H1 (cell line): ENCODE measurements at regions not wholly inside any gene's neighbourhood (a gene's known extent, or its start where the extent isn't known, plus 50 kb on each side); places are given as distances from the start of the nearest gene placed in this dataset.

Experiments used
- CTCF ChIA-PET: fragments of 300-600 bp; sonication (Branson Sonifier 250); formaldehyde crosslinking; loops from one replicate; lab custom pipeline; 2021; ENCODE audit not compliant: partially characterized antibody; lab: Charles Lee
- POLR2A ChIA-PET: fragments of 300-600 bp; sonication (Branson Sonifier 250); formaldehyde crosslinking; loops from one replicate; lab custom pipeline; 2021; ENCODE audit warnings: inconsistent platforms; ENCODE audit not compliant: partially characterized antibody; lab: Charles Lee
- DNase-seq, 2 experiments: peaks; one replicate each; pipeline versions ENCODE4 v3.0.0 to v3.0.0-alpha.2; 2010 to 2022; ENCODE audit warnings: low spot score in 2 of 2, low read depth in 1 of 2, mixed read lengths in 1 of 2
- FAIRE-seq: peaks from 2 replicates; lab custom pipeline; 2011; peaks lifted over from hg19 to GRCh38; lab: Jason Lieb, UNC
- H2AFZ ChIP-seq: 2 replicates; pipeline ENCODE4 v1.8.1; 2012; ENCODE audit warnings: low read length, inconsistent platforms
- H2AK5ac ChIP-seq: 2 replicates; pipeline ENCODE4 v1.6.1; 2013; ENCODE audit warnings: low read depth, low read length
- H2BK120ac ChIP-seq: replicated peaks from 2 replicates; pipeline ENCODE3; 2013; ENCODE audit warnings: low read depth, low read length, inconsistent platforms
- H2BK12ac ChIP-seq: 2 replicates; pipeline ENCODE4 v1.6.1; 2013; ENCODE audit warnings: low read depth, low read length
- H2BK15ac ChIP-seq: 2 replicates; pipeline ENCODE4 v1.6.1; 2013; ENCODE audit warnings: low read length
- H2BK20ac ChIP-seq: 2 replicates; pipeline ENCODE4 v1.6.1; 2013; ENCODE audit warnings: low read length
- H2BK5ac ChIP-seq: 2 replicates; pipeline ENCODE4 v1.6.1; 2013; ENCODE audit warnings: low read depth, low read length
- H3K14ac ChIP-seq: 2 replicates; pipeline ENCODE4 v1.6.1; 2013; ENCODE audit warnings: inconsistent platforms; ENCODE audit not compliant: insufficient read length
- H3K18ac ChIP-seq: 2 replicates; pipeline ENCODE4 v1.6.1; 2013; ENCODE audit warnings: low read length; ENCODE audit errors: extremely low read depth
- H3K23ac ChIP-seq: 2 replicates; pipeline ENCODE4 v1.6.1; 2013; ENCODE audit warnings: inconsistent platforms; ENCODE audit not compliant: insufficient read length
- H3K23me2 ChIP-seq: 2 replicates; pipeline ENCODE4 v1.6.1; 2013; ENCODE audit warnings: low read depth, low read length
- H3K27ac ChIP-seq: 2 replicates; pipeline ENCODE4 v1.6.1; 2011; ENCODE audit warnings: low read depth, low read length, inconsistent platforms
- H3K27me3 ChIP-seq, 4 experiments: replicated peaks in 1 of 4; 1 replicate in 1 of 4; 2 replicates in 3 of 4; pipeline versions ENCODE4 v1.6.1 to v1.8.1; 2011 to 2013; ENCODE audit warnings: low read length in 3 of 4, mild to moderate bottlenecking in 3 of 4, inconsistent platforms in 2 of 4, mixed read lengths in 2 of 4, moderate library complexity in 1 of 4; ENCODE audit not compliant: control insufficient read depth in 3 of 4, insufficient read depth in 3 of 4; ENCODE audit errors: extremely low read depth in 1 of 4
- H3K36me3 ChIP-seq, 4 experiments: 2 replicates each; pipeline versions ENCODE4 v1.6.1 to v1.8.1; 2011 to 2013; ENCODE audit warnings: mild to moderate bottlenecking in 4 of 4, low read length in 3 of 4, moderate library complexity in 2 of 4, control low read depth in 1 of 4, inconsistent platforms in 1 of 4; ENCODE audit not compliant: insufficient read depth in 4 of 4, control insufficient read depth in 2 of 4
- H3K4ac ChIP-seq: replicated peaks from 2 replicates; pipeline ENCODE3; 2013; ENCODE audit warnings: low read length, low read depth, mixed read lengths, inconsistent platforms; ENCODE audit not compliant: insufficient read length
- H3K4me1 ChIP-seq, 4 experiments: replicated peaks in 1 of 4; 1 replicate in 1 of 4; 2 replicates in 3 of 4; pipeline versions ENCODE4 v1.6.1 to v1.8.1; 2011 to 2013; ENCODE audit warnings: low read length in 3 of 4, inconsistent platforms in 2 of 4, mixed read lengths in 1 of 4; ENCODE audit not compliant: insufficient read depth in 4 of 4, control insufficient read depth in 3 of 4
- H3K4me2 ChIP-seq, 2 experiments: 2 replicates each; pipeline versions ENCODE4 v1.6.1 to v1.8.1; 2011 to 2013; ENCODE audit warnings: low read depth in 2 of 2, low read length in 2 of 2, control low read depth in 1 of 2, inconsistent platforms in 1 of 2, mild to moderate bottlenecking in 1 of 2; ENCODE audit not compliant: insufficient read depth in 1 of 2
- H3K4me3 ChIP-seq, 4 experiments: fragments of 200-600, 300-600 bp in 1 of 4; sonication (generic), shearing (Covaris generic), sonication (Bioruptor Twin) in 1 of 4; 2 replicates each; pipeline versions ENCODE4 v1.5.1 to v1.8.1; 2011 to 2016; ENCODE audit warnings: low read length in 4 of 4, low read depth in 3 of 4, control low read depth in 2 of 4, inconsistent platforms in 2 of 4, mild to moderate bottlenecking in 2 of 4, mixed read lengths in 1 of 4, moderate library complexity in 1 of 4; ENCODE audit not compliant: insufficient read depth in 2 of 4; ENCODE audit errors: extremely low read depth in 1 of 4
- H3K56ac ChIP-seq: replicated peaks from 2 replicates; pipeline ENCODE3; 2013; ENCODE audit warnings: low read depth, mild to moderate bottlenecking, mixed read lengths, low read length, inconsistent platforms; ENCODE audit not compliant: insufficient read length
- H3K79me1 ChIP-seq: 2 replicates; pipeline ENCODE4 v1.6.1; 2013; ENCODE audit warnings: low read depth, low read length, control low read depth
- H3K79me2 ChIP-seq, 2 experiments: 2 replicates each; pipeline versions ENCODE4 v1.6.1 to v1.8.1; 2012 to 2013; ENCODE audit warnings: low read length in 2 of 2, mild to moderate bottlenecking in 2 of 2, inconsistent platforms in 1 of 2; ENCODE audit not compliant: insufficient read depth in 2 of 2, control insufficient read depth in 1 of 2
- H3K9ac ChIP-seq, 4 experiments: replicated peaks in 1 of 4; 1 replicate in 1 of 4; 2 replicates in 3 of 4; pipeline versions ENCODE4 v1.6.1 to v1.8.1; 2011 to 2013; ENCODE audit warnings: low read depth in 3 of 4, low read length in 3 of 4, control low read depth in 2 of 4, mild to moderate bottlenecking in 2 of 4, moderate library complexity in 2 of 4, inconsistent platforms in 1 of 4; ENCODE audit errors: extremely low read depth in 1 of 4
- H3K9me3 ChIP-seq, 2 experiments: 2 replicates each; pipeline versions ENCODE4 v1.6.1 to v1.8.1; 2012 to 2013; ENCODE audit warnings: mild to moderate bottlenecking in 2 of 2, moderate library complexity in 2 of 2, control low read depth in 1 of 2, inconsistent platforms in 1 of 2, low read depth in 1 of 2, low read length in 1 of 2, mixed read lengths in 1 of 2; ENCODE audit not compliant: insufficient read depth in 2 of 2
- H4K20me1 ChIP-seq, 2 experiments: replicated peaks in 1 of 2; 2 replicates each; pipeline versions ENCODE3 to v1.8.1; 2011 to 2013; ENCODE audit warnings: inconsistent platforms in 2 of 2, low read length in 2 of 2, mild to moderate bottlenecking in 1 of 2; ENCODE audit not compliant: insufficient read depth in 2 of 2, control insufficient read depth in 1 of 2
- H4K5ac ChIP-seq: 2 replicates; pipeline ENCODE4 v1.6.1; 2013; ENCODE audit warnings: low read length, low read depth, mixed read lengths, inconsistent platforms; ENCODE audit not compliant: insufficient read length
- H4K8ac ChIP-seq: 2 replicates; pipeline ENCODE4 v1.8.0; 2013; ENCODE audit warnings: mild to moderate bottlenecking, moderate library complexity, low read length, inconsistent platforms; ENCODE audit not compliant: insufficient read depth; ENCODE audit errors: extremely low read depth
- H4K91ac ChIP-seq: replicated peaks from 2 replicates; pipeline ENCODE3; 2013; ENCODE audit warnings: low read length, mixed read lengths, inconsistent platforms; ENCODE audit not compliant: insufficient read length
- MAFK ChIP-seq: IDR thresholded peaks from 2 replicates; pipeline ENCODE4 v1.6.1; 2012; ENCODE audit warnings: low read depth, mild to moderate bottlenecking, improper control_type of control experiment, low read length
- RNF2 ChIP-seq: fragments of 200-900, 300-1000 bp; sonication (generic); IDR thresholded peaks from 2 replicates; pipeline ENCODE4 v1.7.1; 2016; ENCODE audit warnings: borderline replicate concordance, low read depth, mild to moderate bottlenecking, antibody characterized with exemption, low read length; ENCODE audit not compliant: poor library complexity, severe bottlenecking; ENCODE audit errors: missing control alignments
- SP4 ChIP-seq: IDR thresholded peaks from 2 replicates; pipeline ENCODE4 v1.6.1; 2012; ENCODE audit warnings: low read length, inconsistent platforms
- SRF ChIP-seq: IDR thresholded peaks from 2 replicates; pipeline ENCODE4 v1.6.1; 2011; ENCODE audit warnings: mild to moderate bottlenecking, low read depth, low read length, moderate library complexity
- TEAD4 ChIP-seq: IDR thresholded peaks from 2 replicates; pipeline ENCODE4 v1.6.1; 2012; ENCODE audit warnings: low read depth, low read length, inconsistent platforms, mixed read lengths
- WGBS, 2 experiments: shearing (Covaris generic) in 1 of 2; methylation state at CpG; one replicate each; pipeline versions ENCODE4 v1.1.6 to v1.1.7; 2013 to 2015; ENCODE audit warnings: low lambda C conversion rate in 2 of 2, mixed read lengths in 2 of 2, inconsistent platforms in 1 of 2, low coverage in 1 of 2, missing lambda C conversion rate in 1 of 2; ENCODE audit not compliant: insufficient replicate concordance in 2 of 2, insufficient coverage in 1 of 2, insufficient read length in 1 of 2; ENCODE audit errors: extremely low coverage in 1 of 2, missing lambda C conversion rate in 1 of 2; 5-methylcytosine and 5-hydroxymethylcytosine counted together
- TF ChIP-seq, protein P1 (sequence below): IDR thresholded peaks from 2 replicates; pipeline ENCODE4 v1.6.1; 2012; ENCODE audit warnings: inconsistent platforms
- TF ChIP-seq, protein P2 (sequence below): IDR thresholded peaks from 2 replicates; pipeline ENCODE4 v1.6.1; 2011; ENCODE audit warnings: low read depth, mild to moderate bottlenecking, low read length; ENCODE audit not compliant: insufficient read depth

DNA sequence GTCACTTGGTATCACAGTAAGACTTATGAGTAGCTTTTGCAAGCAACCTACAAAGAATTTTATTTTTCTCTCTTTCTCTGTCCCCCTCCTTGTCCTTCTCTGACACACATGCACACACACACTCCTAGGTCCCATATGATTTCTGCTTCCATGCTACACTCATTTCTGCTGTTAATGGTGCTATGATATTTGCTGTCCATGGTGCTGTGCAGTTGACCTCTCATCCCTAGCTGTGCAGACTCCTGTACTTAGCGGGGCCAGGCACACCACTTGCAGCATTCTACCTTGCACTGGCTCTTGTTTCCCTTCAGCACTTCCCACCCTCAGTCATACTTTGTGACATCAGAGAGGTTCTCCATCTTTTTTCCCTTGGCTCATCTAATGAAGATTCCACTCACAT, 158.9 kb upstream of the CNTNAP4 start:
- Histone ChIP-seq H3K23me2 (peaks cover 1% of the 10 kb centered on the region; the same call in 1 of the 2 replicates), H3K79me2 (no peaks in the 10 kb centered on the region), H4K5ac (no peak overlapping the region), H4K20me1 (no peaks in the 10 kb centered on the region), H4K91ac (no peak overlapping the region), H3K9me3 (no peaks in the 10 kb centered on the region), H2AK5ac (no peak overlapping the region), H3K4ac (no peak overlapping the region), H3K4me2 (no peak overlapping the region), H4K8ac (no peak overlapping the region), H3K23ac (no peak overlapping the region), H3K27ac (no peak overlapping the region), H3K4me3 (no peak overlapping the region), H3K9ac (no peak overlapping the region), H3K18ac (no peak overlapping the region), H2BK120ac (no peak overlapping the region), H3K27me3 (no peaks in the 10 kb centered on the region), H2BK20ac (no peak overlapping the region), H3K36me3 (no peaks in the 10 kb centered on the region), H2BK12ac (no peak overlapping the region), H2BK5ac (no peak overlapping the region), H3K79me1 (no peaks in the 10 kb centered on the region), H2BK15ac (no peak overlapping the region), H2AFZ (no peak overlapping the region), H3K4me1 (no peaks in the 10 kb centered on the region), H3K14ac (no peak overlapping the region), H3K56ac (no peak overlapping the region)
- POLR2A ChIA-PET, result interaction anchor here (0.6 kb wide), 1 partner anchor 11 kb away, joined by 6 read pairs; no protein-coding TSS in a partner anchor
- WGBS, 2 experiments, result 88% methylated on average over 1 of the region's 1 CpG; no CpG with 5 or more reads in 1 of the 2 experiments
- CTCF ChIA-PET, result interaction anchor here (0.6 kb wide), 2 partner anchors 11 to 318 kb away, joined by 4 to 5 read pairs; no protein-coding TSS in a partner anchor
- FAIRE-seq (no peak), DNase-seq (no peak)
- TF ChIP-seq TEAD4 (no peak), RNF2 (no peak), MAFK (no peak), SP4 (no peak), SRF (no peak)
- TF ChIP-seq, protein P1, sequence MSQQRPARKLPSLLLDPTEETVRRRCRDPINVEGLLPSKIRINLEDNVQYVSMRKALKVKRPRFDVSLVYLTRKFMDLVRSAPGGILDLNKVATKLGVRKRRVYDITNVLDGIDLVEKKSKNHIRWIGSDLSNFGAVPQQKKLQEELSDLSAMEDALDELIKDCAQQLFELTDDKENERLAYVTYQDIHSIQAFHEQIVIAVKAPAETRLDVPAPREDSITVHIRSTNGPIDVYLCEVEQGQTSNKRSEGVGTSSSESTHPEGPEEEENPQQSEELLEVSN, result no peak
- TF ChIP-seq, protein P2, sequence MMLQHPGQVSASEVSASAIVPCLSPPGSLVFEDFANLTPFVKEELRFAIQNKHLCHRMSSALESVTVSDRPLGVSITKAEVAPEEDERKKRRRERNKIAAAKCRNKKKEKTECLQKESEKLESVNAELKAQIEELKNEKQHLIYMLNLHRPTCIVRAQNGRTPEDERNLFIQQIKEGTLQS, result no peak
